Fibroblast of peridontal ligament (primary cell): ENCODE measurements at regions not wholly inside any gene's neighbourhood (a gene's known extent, or its start where the extent isn't known, plus 50 kb on each side); places are given as distances from the start of the nearest gene placed in this dataset.

Experiments
- DNase-seq: peaks from one replicate; pipeline ENCODE4 v3.0.0-alpha.2; 2010; ENCODE audit errors: extremely low read depth

GRCh38 chr5:175388531-175388930 lies 55.5 kb downstream of the DRD1 start:
- no peak for DNase-seq

GRCh38 chr5:175387144-175387543 lies 56.8 kb downstream of the DRD1 start:
- no peak for DNase-seq

GRCh38 chr5:175386526-175386925 lies 57.5 kb downstream of the DRD1 start:
- no peak for DNase-seq

- DNase-seq = no peak
These were observed 58.2 kb downstream of the DRD1 start for GRCh38 chr5:175385691-175386362.

GRCh38 chr5:175384724-175385552 lies 59.0 kb downstream of the DRD1 start:
- no peak for DNase-seq

GRCh38 chr5:175383350-175383749 lies 60.6 kb downstream of the DRD1 start:
- no peak for DNase-seq

- DNase-seq = no peak
These were observed 61.8 kb downstream of the DRD1 start for GRCh38 chr5:175382171-175382570.

GRCh38 chr5:175381130-175381529 lies 62.9 kb downstream of the DRD1 start:
- no peak for DNase-seq

GRCh38 chr5:175380701-175381100 lies 63.3 kb downstream of the DRD1 start:
- no peak for DNase-seq

GRCh38 chr5:175379867-175380266 lies 64.1 kb downstream of the DRD1 start:
- DNase-seq = no peak

GRCh38 chr5:175378444-175379028 lies 65.4 kb downstream of the DRD1 start:
- no peak for DNase-seq

- DNase-seq = no peak
These were observed 66.2 kb downstream of the DRD1 start for GRCh38 chr5:175377816-175378215.

GRCh38 chr5:175374166-175374875 lies 69.7 kb downstream of the DRD1 start:
- no peak for DNase-seq

GRCh38 chr5:175365866-175366265 lies 78.1 kb downstream of the DRD1 start:
- no peak for DNase-seq

GRCh38 chr5:175363300-175363699 lies 80.7 kb downstream of the DRD1 start:
- no peak for DNase-seq

- DNase-seq = no peak
These were observed 86.0 kb downstream of the DRD1 start for GRCh38 chr5:175357995-175358394.

GRCh38 chr5:175356428-175356827 lies 87.6 kb downstream of the DRD1 start:
- no peak for DNase-seq

GRCh38 chr5:175354964-175355363 lies 89.0 kb downstream of the DRD1 start:
- DNase-seq = no peak

- no peak for DNase-seq
These were observed 90.1 kb downstream of the DRD1 start for GRCh38 chr5:175353926-175354325.

- no peak for DNase-seq
These were observed 91.9 kb downstream of the DRD1 start for GRCh38 chr5:175351897-175352590.

- DNase-seq = no peak
These were observed 92.9 kb downstream of the DRD1 start for GRCh38 chr5:175351126-175351525.

GRCh38 chr5:175347931-175348330 lies 96.1 kb downstream of the DRD1 start:
- no peak for DNase-seq
